ENCODE measurements at regions not wholly inside any gene's neighbourhood (a gene's known extent, or its start where the extent isn't known, plus 50 kb on each side); places are given as distances from the start of the nearest gene placed in this dataset.
"Not testable (repeated sequence)": the region's sequence is repeated elsewhere in the genome, so short reads cannot be mapped to it uniquely, and the experiment has no call there.

DNA sequence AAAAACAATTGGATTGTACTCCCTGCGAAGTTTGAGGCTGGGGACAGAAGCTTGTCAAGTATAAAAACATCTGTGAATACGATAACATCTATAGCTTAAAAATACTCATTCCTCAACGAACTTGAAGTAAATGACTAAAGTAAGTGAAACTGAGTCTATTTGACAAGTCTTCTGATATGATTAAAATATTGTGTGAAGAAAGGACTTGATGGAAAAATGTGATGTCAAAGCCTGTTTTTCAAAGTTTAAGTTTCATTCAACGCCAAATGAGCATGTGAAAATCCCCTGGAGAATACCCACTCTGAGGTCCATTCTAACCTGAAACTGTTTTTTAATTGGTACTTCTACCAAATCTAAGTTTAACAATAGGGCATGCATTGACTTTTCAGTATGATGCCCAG is 122.3 kb upstream of the MDFIC start:
- CTCF ChIA-PET = no interaction called here
- POLR2A ChIA-PET = no interaction called here

DNA sequence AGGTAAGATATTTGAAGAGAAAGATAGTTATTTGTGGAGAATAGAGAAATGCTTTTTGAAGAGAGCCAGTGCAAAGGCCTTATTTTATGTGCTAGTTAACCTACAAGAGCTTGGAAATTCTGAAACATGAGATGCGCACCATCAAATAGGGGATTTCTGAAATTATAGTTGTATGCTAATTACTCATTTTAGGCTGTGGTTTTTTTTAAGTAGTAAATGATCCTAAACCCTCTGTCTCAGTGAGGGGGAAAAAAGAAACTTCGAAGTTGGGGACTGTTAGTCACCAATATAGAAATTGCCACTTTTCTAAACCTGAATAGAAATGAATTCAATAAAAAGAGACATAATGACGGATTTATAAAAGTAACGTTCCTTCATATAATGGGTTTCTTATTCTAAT is 119.3 kb upstream of the MDFIC start:
- ChIA-PET CTCF (no interaction called here), POLR2A (no interaction called here)

DNA sequence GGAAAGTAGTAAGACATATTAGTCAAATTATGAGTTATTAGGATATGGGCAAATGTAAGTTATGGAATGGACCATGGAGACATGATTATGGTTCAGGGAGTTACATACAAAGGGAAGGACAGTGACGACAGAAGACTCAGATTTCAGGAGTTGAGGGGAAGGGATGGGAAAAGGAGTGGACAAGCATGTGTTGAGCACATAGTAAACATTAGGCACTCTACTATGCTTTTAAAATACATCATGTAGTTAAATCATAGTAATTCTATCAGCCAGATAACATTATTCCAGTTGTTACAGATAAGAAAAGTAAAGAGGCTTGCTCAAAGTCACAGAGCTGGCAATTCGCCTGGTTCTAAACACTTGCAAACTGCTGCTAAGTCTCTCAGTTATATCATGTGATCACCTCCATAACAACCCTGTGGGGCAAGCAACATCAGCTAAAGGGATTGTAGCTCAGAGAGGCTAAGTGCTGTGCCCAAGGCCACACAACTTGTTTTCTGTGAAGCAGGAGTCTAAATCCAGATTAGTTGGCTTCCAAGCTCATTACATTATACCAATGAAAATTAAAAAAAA is 115.2 kb upstream of the MDFIC start:
- ChIA-PET POLR2A (no interaction called here), CTCF (no interaction called here)

DNA sequence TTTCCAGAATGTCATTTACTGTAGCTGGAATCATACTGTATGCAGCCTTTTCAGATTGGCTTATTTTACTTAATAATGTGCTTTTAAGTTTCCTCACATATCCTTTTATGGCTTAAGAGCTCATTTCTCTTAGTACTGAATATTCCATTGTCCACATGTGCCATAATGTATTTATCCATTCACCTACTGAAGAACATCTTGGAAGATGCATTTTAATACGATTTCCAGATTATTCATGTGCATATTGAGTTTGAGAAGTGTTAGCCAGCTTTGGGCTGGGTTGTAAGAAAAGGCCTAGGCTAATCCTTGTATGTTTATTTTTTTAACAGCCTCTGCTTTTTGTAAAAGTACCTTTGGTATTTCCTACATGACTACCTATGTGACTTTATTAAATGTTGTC is 109.3 kb upstream of the MDFIC start:
- CTCF ChIA-PET = no interaction called here
- POLR2A ChIA-PET = no interaction called here

DNA sequence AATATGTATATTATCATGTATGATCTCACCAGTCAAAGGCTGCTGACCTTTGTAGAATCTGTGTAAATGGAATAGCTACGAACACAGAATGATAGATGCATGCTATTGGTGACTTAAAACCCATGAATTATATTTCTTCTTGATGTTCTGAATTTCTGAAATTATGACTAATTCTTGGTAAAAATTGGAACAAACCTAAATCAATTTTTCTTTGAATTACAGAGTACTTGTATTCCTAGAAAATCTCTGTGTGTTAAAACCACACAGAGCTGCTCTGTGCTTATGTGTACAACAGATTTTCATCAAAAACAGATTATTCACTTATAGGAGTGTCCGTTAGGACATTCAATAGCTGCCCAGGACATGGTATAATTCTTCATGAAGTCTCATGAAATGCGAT is 108.3 kb upstream of the MDFIC start:
- ChIA-PET POLR2A (no interaction called here), CTCF (no interaction called here)

DNA sequence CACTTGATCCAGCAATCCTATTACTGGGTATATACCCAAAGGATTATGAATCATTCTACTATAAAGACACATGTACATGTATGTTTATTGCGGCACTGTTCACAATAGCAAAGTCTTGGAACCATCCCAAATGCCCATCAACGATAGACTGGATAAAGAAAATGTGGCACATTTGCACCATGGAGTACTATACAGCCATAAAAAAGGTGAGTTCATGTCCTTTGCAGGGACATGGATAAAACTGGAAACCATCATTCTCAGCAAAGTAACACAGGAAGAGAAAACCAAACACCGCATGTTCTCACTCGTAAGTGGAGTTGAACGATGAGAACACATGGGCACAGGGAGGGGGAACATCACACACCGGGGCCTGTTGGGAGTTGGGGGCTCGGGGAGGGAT is 104.9 kb upstream of the MDFIC start:
- POLR2A ChIA-PET, CTCF ChIA-PET: not testable (repeated sequence)

DNA sequence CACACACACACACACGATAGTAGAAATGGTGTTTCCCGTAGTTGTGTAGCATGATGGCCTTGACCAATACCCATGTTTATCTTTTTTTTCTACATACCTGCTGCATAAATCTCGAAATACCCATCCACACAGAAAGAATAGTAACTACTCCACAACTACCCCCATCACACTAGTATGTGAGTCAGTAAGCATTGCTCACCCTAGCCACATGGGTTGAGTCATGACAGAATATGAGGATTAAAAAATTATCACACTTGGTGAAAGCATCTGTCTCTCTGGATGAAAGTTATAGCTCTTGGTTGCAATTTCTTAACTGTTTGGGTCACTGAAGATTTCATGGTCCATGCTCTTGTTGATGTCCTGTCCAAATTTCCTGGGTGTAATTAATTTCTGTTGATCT is 103.4 kb upstream of the MDFIC start:
- ChIA-PET POLR2A (interaction anchor here (0.7 kb wide), 1 partner anchor 15 kb away, joined by 5 read pairs; no protein-coding TSS in a partner anchor), CTCF (no interaction called here)

DNA sequence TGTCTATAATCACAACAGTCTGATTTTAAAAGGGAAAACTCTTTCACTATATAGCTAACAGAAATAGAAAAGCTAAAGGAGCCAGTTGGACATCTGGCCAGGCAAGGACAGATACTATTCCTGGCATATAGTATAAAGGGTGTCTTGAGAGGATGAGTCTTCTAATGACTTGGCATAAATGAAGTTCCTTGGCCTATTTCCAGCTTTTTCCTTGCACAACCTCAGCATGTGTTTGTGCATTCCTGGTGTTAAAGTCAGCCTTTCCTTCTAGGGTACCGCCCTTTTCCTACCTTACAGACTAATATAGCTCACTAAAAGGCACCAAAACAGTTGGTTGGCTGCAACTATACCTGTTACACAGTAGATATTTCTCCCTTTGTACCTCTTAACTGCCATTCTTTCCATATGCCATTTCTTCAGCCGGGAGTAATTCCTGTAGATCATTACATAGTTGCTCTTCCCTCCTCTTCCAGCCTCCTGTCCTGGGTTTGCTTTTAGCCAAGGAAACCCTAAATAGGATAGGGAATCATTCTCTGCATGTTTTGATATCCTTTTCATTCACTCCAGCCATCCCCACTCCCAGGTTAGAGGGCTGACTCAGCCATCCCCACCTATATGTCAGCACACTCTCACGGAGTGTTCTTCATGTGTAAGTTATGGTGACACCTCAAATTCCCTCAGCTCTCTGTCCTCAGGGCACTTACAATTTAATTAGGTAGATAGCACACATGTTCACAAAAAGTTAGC is 102.1 kb upstream of the MDFIC start:
- POLR2A ChIA-PET = no interaction called here
- CTCF ChIA-PET = no interaction called here

DNA sequence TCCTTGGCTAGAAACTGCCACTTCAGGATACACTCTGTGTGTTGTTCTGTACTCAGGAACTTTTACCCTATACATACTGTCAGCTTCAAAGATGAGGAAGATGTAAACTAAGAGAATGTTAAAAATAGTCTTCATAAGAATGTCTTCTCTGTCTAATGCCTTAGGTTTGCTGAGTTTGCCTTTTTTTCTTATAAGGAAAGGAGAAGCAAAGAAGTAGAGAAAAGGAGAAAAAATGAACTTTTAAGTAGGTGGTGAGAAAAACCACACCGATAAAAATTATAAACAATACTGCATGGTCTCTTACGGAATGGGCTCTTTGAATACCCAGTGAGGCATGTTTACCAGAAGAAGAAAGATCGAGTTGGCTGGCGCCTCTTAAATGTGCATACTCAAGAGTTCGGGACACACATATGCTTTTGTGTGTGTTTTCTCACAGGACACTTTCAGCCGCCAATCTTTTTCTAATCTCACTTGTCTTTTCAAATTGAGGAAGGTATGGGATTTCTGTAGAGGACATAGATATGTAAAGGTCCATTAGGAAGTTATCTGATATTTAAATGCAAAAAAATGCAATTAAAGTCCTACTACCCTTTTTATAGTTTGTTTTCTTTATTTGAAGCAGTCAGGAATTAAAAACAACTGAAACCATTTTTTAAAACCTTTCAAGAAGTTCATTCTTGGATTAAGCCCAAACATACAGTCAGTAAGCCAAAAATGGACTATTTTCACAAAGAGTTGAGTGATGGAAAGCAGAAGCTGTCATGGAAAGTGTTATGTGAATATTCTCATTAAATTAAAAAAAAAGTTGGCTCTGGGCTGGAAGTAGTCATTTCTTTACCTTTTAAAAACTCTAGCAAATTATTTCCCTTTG is 100.6 kb upstream of the MDFIC start:
- POLR2A ChIA-PET = no interaction called here
- CTCF ChIA-PET = no interaction called here

DNA sequence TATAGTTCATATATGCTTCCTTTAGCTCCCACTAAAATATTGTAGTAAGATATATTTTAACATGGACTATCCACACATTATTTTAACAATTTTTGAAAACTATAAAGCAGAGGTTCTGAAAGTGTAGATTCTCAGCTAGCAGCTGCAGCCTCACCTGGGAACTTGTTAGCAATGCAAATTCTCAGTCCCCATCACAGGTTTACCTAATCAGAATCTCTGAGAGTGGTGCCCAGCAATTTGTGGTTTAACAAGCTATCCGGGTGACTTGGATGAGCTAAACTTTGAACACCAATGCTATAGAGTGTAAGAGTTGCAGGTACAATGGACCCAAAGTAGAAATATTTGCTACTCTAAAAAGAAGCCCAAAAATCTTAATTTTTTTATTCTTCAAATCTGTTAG is 99.8 kb upstream of the MDFIC start:
- POLR2A ChIA-PET = no interaction called here
- CTCF ChIA-PET = no interaction called here

DNA sequence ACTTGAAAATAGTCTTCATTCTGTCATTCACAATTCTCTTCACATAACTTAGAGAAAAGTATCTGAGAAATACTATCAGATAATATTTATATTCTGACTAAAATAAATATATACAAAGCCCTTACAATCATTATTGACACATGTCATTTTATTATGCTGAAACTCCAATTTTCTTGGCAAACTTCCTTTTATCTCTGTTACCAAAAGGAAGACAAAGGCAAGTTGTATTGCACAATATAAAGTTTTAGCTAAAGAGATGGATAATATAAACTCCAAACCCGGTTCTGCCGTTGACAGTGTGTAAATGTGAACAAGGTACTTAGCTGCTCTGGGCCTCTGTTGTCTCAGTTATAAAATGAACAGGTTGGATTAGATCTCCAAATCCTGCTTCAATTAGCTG is 99.0 kb upstream of the MDFIC start:
- ChIA-PET POLR2A (no interaction called here), CTCF (no interaction called here)

DNA sequence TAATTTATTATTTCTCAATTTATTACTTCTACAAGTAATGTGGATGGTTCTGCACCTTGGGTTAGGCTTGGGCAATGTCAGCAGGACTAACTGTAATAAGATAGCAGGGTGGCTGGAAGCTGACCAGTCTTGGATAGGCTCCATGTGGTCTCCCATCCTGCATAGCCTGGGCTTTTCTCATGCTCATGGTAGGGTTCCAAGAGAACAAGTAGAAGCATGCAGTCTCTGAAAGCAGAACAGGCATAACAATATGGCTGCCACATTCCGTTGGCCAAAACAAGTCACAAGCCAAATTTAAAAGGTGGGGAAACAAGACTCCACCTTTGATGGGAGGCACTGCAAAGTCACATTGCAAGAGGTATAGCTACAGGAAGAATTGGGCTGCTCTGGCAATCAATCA is 98.6 kb upstream of the MDFIC start:
- ChIA-PET CTCF (no interaction called here), POLR2A (no interaction called here)

DNA sequence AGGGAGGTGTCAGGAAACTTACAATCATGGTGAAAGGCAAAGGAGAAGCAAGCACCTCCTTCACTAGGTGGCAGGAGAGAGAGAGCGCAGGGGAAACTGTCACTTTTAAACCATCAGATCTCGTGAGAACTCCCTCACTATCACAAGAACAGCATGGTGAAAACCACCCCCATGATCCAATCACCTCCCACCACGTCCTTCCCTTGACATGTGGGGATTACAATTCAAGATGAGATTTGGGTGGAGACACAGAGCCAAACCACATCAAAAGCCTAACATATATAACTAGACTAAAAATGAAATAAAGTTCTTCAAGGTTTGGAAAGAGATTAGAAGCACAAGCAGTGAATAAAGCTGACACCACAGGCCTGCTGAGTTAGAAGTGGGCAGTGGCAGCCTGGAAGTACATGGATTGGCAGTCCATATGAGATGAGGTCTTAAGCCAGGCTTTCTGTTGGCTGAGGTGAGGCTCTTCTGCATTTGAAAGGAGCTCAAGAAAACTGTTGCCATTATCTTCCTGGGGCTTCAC is 96.4 kb upstream of the MDFIC start:
- ChIA-PET POLR2A (no interaction called here), CTCF (interaction anchor here (0.9 kb wide), 1 partner anchor 35 kb away, joined by 3 read pairs; no protein-coding TSS in a partner anchor)

DNA sequence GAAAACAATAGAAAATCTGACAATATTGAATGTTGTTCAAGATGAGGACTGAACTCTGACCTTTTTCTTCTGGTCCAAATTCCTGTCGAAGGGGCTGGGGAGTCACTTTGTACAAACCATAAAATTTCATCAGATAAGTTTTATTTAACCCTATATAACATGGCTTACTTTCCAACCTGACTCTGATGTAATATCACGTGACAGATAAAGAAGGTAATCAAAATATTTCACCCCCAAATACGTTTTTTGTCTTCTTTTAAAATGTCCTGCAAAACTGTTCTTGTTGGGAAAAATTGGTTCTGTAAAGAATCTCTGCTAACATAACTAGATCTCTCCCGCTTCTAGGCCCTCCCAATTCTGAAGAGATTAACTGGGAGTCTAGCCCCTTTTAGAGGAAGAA is 90.9 kb upstream of the MDFIC start:
- POLR2A ChIA-PET = no interaction called here
- CTCF ChIA-PET = no interaction called here

DNA sequence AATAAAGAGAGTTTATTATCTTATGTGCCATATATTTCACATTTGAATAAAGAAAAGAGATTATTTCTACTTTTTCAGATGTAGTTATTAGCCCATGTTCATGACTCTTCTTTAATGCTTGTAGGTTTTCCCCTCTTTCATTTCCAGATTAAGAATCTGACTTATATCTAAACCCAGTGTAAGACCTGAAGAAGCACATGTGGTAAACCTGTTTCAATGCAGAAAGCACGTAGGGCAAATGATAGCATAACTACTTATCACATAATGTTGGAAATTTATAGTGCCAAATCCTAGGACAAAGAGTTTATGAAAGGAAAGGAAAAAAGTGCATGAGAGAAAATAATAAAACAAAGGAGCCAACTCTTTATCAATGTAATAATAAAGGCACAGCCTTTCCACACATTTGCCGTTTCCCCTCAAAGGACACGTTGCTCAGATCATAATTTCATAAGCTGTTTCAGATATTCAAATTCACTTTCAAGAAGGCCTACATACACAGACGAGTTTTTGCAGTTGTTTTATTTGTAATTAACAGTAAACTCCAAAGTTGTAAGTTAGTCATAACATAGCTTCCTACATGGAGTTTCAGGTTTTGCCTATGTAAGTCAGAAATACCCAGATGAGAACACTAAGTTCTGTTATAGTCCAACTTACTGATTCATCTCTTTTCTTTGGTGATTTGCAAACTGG is 88.8 kb upstream of the MDFIC start:
- CTCF ChIA-PET = no interaction called here
- POLR2A ChIA-PET = interaction anchor here (0.6 kb wide), 2 partner anchors 14 to 393 kb away, joined by 3 to 5 read pairs; no protein-coding TSS in a partner anchor

DNA sequence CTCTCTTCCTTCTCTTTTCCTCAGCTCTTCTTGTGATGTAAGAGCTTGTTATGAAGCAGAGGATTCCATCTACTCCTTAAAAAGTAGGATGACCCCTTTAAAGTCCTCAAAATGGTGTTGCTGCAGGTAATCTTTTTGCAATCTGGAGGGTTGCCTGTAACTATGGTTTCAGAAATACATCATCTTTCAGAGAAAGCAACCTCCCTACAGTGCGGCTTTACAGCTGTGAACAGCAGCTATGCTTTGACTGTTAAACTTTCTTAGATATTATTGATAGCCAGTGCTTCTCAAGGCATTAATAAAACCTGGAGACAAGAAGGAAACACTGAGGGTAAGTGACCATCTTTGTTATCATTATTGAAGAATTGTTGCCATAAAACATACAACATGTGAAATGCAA is 86.6 kb upstream of the MDFIC start:
- ChIA-PET CTCF (no interaction called here), POLR2A (no interaction called here)

DNA sequence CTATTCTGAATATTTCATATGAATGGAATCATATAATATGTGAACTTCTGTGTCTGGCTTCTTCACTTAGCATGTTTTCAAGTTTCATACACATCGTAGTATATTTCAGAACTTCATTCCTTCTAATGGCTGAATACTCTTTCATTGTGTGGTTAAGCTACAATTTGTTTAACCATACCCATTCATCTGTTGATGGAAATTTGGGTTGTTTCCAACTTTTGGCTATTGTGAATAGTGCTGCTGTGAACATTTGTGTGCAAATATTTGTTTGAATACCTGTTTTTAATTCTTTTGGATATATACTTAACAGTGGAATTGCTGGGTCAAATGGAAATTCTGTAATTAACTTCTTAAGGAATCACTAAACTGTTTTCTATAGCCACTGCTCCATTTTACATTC is 86.0 kb upstream of the MDFIC start:
- ChIA-PET POLR2A (no interaction called here), CTCF (no interaction called here)

DNA sequence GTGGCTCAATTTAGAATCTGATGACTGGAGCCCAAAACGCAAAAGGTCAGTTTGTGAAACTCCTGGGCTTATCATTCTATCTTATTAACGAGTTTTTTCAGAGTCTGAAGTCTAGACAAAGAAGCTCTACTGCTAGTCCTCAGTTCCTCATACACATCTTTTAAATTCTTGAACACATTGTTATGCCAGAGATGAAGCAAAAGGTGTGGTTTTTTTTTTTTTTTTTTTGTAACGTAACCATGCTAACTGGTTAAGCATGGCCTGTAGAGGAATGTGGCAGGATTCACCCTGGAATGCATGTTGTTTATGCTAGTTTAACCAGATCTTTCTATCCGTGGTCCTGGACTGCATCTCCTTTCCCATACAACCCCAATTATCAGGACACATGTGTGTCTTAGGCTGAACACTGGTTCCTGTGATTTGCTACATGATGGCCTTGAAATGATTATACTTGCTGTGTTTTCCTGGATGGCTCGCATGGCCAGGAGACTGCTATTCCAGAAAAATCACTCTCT is 79.3 kb upstream of the MDFIC start:
- CTCF ChIA-PET = no interaction called here
- POLR2A ChIA-PET = interaction anchor here (0.7 to 0.9 kb wide), 2 partner anchors 111 to 391 kb away, joined by 6 to 10 read pairs; no protein-coding TSS in a partner anchor

DNA sequence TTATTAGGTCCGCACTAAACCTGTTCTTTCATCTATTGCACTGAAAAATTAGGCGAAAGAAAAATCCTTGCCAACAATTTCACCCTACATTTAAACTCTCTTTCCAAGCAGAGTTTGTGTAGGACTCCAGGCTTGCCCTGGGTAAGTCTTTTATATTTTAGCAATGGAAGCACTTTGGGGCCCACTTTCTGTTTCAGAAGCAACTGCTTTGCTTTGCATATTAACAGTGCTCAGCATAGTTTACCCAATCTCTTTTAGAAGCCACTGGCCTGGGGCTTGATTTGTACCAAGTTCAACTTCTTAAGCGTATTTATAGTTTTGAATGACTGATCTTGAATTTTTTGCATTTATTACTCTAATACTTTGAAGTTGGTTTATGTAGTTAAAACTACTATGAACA is 78.8 kb upstream of the MDFIC start:
- POLR2A ChIA-PET = no interaction called here
- CTCF ChIA-PET = no interaction called here

DNA sequence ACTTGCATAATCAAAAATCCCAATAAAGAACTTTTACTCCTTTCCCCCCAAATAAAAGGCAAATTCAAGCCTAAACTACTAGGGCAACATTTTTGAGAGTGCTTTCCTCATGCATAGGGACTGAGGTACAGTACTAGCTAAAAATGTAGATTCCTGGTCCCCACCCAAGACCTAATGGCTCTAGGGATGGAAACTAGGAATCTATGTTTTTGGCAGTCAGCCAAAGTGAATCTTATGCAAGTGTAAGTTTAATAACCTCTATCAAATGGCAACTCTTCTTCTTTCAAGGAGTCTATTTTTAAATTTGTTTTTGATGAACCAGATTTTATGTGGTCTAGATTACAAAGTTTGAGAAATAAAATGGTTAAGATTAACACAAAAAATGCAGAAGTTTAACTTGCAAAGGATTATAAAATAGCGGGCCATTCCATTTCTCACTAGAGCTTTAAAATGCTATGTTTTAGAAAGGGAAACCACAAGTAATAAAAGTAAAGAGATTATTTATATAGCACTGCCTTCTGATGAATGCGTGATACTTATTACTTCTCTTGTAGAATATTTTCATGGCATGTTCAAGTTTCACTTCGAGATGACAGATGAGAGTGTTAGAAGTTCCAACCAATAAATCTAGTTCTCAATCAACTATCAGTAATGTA is 70.4 kb upstream of the MDFIC start:
- POLR2A ChIA-PET = no interaction called here
- CTCF ChIA-PET = no interaction called here
